Ovary (tissue), 3 donors: ENCODE measurements at regions not wholly inside any gene's neighbourhood (a gene's known extent, or its start where the extent isn't known, plus 50 kb on each side); places are given as distances from the start of the nearest gene placed in this dataset.

Experiments used
- POLR2A ChIP-seq: fragments of 450-650 bp; IDR thresholded peaks from one replicate; pipeline ENCODE4 v1.6.1; 2017; ENCODE audit warnings: antibody characterized with exemption, mild to moderate bottlenecking, moderate library complexity
- TF ChIP-seq, protein P1 (sequence below), 3 donors: fragments of 450-650 bp in 2 of 3; fragments of 200-600 bp in 1 of 3; IDR thresholded peaks; one replicate each; pipeline versions ENCODE4 v1.5.1 to v1.8.0; 2016 to 2022; ENCODE audit warnings: antibody characterized with exemption in 3 of 3, mild to moderate bottlenecking in 1 of 3
- donor health status: DM: no; HTN: no; CAD: no.

DNA sequence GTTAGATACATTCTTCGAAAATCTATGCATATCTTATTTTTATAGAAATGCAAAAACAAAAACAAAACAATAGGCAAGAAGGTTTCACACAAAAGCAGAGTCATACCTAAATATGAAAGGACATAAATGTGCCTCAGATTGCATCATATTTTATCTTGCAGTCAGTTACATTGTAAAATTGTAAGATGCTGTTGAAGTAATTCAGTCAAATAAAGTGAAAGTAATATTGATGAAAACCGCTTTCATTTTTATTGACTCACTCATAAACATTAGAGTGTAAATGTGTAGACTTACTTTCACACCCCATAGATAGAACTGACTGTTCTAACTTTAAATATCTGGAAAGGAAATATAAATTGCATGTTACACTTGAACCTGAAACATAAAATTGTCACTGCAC lies 931.5 kb upstream of the NUDT12 start:
- TF ChIP-seq, protein P1, sequence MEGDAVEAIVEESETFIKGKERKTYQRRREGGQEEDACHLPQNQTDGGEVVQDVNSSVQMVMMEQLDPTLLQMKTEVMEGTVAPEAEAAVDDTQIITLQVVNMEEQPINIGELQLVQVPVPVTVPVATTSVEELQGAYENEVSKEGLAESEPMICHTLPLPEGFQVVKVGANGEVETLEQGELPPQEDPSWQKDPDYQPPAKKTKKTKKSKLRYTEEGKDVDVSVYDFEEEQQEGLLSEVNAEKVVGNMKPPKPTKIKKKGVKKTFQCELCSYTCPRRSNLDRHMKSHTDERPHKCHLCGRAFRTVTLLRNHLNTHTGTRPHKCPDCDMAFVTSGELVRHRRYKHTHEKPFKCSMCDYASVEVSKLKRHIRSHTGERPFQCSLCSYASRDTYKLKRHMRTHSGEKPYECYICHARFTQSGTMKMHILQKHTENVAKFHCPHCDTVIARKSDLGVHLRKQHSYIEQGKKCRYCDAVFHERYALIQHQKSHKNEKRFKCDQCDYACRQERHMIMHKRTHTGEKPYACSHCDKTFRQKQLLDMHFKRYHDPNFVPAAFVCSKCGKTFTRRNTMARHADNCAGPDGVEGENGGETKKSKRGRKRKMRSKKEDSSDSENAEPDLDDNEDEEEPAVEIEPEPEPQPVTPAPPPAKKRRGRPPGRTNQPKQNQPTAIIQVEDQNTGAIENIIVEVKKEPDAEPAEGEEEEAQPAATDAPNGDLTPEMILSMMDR (IDR thresholded peaks at IDR 0.05): no peak
- no peak for TF ChIP-seq POLR2A
